WERI-Rb-1 (cell line): ENCODE measurements at regions not wholly inside any gene's neighbourhood (a gene's known extent, or its start where the extent isn't known, plus 50 kb on each side); places are given as distances from the start of the nearest gene placed in this dataset.

Experiments used
- DNase-seq: peaks from one replicate; pipeline ENCODE4 v3.0.0-alpha.2; 2020
- H3K27ac ChIP-seq: fragments of 250-450 bp; sonication (Bioruptor Pico); 2 replicates; pipeline ENCODE4 v1.5.1; 2020; ENCODE audit warnings: mild to moderate bottlenecking, moderate library complexity
- H3K27me3 ChIP-seq: fragments of 250-450 bp; sonication (Bioruptor Pico); 2 replicates; pipeline ENCODE4 v1.5.1; 2021; ENCODE audit warnings: mild to moderate bottlenecking, low read depth, moderate library complexity; ENCODE audit not compliant: insufficient read depth, severe bottlenecking
- H3K36me3 ChIP-seq: fragments of 250-450 bp; sonication (Bioruptor Pico); 2 replicates; pipeline ENCODE4 v1.5.1; 2020; ENCODE audit warnings: mild to moderate bottlenecking, moderate library complexity
- H3K4me3 ChIP-seq: 2 replicates; pipeline ENCODE4 v1.5.1; 2011; ENCODE audit warnings: low read depth, mild to moderate bottlenecking, control low read depth, low read length
- H3K9me3 ChIP-seq: fragments of 250-450 bp; sonication (Bioruptor Pico); 2 replicates; pipeline ENCODE4 v1.5.1; 2021; ENCODE audit warnings: mild to moderate bottlenecking, moderate library complexity; ENCODE audit not compliant: severe bottlenecking
- CTCF ChIP-seq: IDR thresholded peaks from 2 replicates; pipeline ENCODE4 v1.5.1; 2011; ENCODE audit warnings: low read depth, mild to moderate bottlenecking, control low read depth, inconsistent platforms, low read length

- H3K4me3 ChIP-seq, result no peak overlapping the region
- DNase-seq, result no peak
Measured at GRCh38 chr7:97555857-97556421, 175.9 kb upstream of the TAC1 start.

GRCh38 chr7:97565665-97566064 is 166.2 kb upstream of the TAC1 start:
- H3K27ac ChIP-seq, result no peak overlapping the region
- H3K4me3 ChIP-seq, result no peak overlapping the region
- no peaks in the 10 kb centered on the region for H3K36me3 ChIP-seq
- no peak for TF ChIP-seq CTCF
- H3K27me3 ChIP-seq, result peaks cover 5% of the 10 kb centered on the region
- H3K9me3 ChIP-seq, result no peaks in the 10 kb centered on the region
- no peak for DNase-seq

More at GRCh38 chr7:97555857-97556421, 175.9 kb upstream of the TAC1 start:
- Histone ChIP-seq H3K27ac (no peak overlapping the region), H3K36me3 (no peaks in the 10 kb centered on the region), H3K27me3 (no peaks in the 10 kb centered on the region), H3K9me3 (no peaks in the 10 kb centered on the region)
- no peak for TF ChIP-seq CTCF

GRCh38 chr7:97573065-97573464 is 158.8 kb upstream of the TAC1 start:
- Histone ChIP-seq H3K27ac (no peak overlapping the region), H3K36me3 (no peaks in the 10 kb centered on the region), H3K27me3 (peaks cover 3% of the 10 kb centered on the region), H3K4me3 (no peak overlapping the region), H3K9me3 (no peaks in the 10 kb centered on the region)
- no peak for TF ChIP-seq CTCF
- DNase-seq, result no peak

GRCh38 chr7:97576043-97576442 is 155.8 kb upstream of the TAC1 start:
- Histone ChIP-seq H3K27ac (no peak overlapping the region), H3K36me3 (no peaks in the 10 kb centered on the region), H3K27me3 (no peaks in the 10 kb centered on the region), H3K4me3 (no peak overlapping the region), H3K9me3 (no peaks in the 10 kb centered on the region)
- DNase-seq, result no peak
- TF ChIP-seq CTCF, result no peak

- DNase-seq, result no peak
- Histone ChIP-seq H3K9me3 (no peaks in the 10 kb centered on the region), H3K27ac (no peak overlapping the region), H3K36me3 (no peaks in the 10 kb centered on the region), H3K27me3 (no peaks in the 10 kb centered on the region), H3K4me3 (no peak overlapping the region)
- TF ChIP-seq CTCF, result no peak
Measured at GRCh38 chr7:97578225-97578624, 153.7 kb upstream of the TAC1 start.

DNA sequence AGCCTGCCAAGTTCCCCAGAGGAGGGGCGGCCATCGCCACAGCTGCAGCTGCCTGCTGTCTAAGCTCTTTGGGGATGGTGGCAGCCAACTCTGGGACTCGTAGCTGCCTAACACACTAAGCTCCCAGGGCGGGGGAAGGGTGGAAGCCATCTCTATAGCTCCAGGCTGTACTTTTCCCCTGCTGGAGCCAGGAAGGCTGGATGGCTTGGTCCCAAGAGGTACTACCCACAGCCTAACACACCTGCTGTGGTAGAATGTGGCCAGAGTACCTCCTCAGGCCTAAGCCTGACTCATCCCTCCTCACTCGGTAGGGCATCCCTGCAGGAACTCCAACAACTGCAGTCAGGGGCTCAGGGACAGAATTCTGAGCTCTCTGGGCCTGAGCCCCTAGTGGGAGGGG is 151.7 kb upstream of the TAC1 start:
- no peak overlapping the region for H3K27ac ChIP-seq
- H3K4me3 ChIP-seq, result no peak overlapping the region
- DNase-seq, result no peak
- no peaks in the 10 kb centered on the region for H3K36me3 ChIP-seq
- H3K9me3 ChIP-seq, result no peaks in the 10 kb centered on the region
- no peaks in the 10 kb centered on the region for H3K27me3 ChIP-seq
- TF ChIP-seq CTCF, result no peak
